ENCODE measurements at regions not wholly inside any gene's neighbourhood (a gene's known extent, or its start where the extent isn't known, plus 50 kb on each side); places are given as distances from the start of the nearest gene placed in this dataset.
"Not testable (repeated sequence)": the region's sequence is repeated elsewhere in the genome, so short reads cannot be mapped to it uniquely, and the experiment has no call there.

DNA sequence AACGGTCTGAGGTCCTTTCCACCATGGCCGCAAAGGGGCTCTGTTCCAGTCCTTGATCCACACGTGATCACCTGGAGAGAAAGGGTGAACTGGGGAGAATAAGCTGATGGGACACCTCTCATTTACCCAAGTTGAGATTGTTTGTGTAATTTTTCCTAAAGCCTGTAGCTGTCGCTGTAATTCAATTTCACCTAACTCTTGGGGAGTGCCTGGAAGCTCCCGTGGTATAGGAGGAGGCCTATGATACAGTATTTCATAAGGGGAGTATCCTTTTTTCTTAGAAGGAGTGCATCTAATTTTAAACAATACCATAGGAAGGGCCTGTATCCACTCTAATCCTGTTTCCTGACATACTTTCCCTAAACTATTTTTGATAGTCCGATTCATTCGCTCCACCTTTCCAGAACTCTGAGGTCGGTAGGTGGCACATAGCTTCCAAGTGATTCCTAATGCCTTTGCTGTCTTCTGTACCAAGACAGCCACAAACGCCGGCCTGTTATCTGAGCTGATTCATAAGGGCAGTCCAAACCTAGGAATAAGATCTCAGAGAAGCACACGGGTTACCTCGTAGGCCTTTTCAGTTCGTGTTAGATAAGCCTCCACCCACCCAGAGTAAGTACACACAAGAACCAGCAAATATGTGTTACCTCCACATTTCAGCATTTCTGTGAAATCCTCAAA, 78.9 kb upstream of the VEPH1 start:
- not testable (repeated sequence) for DNase-seq (ENCODE audit: low spot score)

GRCh38 chr3:157581371-157581770, 78.2 kb upstream of the VEPH1 start:
- no peak for DNase-seq (ENCODE audit: low spot score)

DNA sequence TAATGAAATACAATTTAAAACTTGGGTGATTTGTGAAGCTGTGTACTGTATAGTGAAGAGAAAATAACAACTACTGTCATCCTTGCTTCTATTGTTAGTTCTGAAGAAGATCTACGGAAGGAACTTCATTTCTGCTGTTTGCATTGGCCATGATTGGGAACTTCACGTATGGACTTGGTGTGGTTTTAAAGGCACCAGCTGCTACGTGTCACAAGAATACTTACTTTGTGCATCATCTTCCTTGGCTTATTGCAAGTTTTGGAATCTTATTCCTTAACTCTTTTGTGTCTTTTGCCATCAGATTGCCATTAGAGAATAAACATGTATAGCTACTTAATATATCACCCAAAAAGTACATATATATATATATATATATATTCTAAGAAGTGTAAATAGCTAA, 75.0 kb upstream of the VEPH1 start:
- DNase-seq (ENCODE audit: low spot score) = no peak

DNA sequence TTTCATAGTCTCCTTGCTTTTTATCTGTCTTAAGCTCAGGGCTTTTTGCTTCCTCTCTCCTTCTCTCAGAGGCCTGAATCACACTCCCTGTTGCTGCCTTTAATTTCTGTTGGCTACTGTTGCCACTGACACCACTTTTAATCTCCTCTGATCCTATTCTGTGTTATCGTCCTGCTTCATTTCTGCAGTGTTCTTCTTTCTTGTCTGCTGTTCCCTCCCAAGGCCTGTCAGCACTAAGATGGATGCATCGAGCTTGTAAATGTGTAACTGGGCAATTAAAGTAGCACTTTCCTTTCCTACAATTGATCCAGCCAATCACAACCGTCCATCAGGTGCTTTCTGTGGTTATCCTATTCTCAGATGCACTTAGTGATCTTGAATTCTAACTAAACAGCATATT, 71.3 kb upstream of the VEPH1 start:
- DNase-seq (ENCODE audit: low spot score) = no peak

GRCh38 chr3:157573780-157574378, 70.7 kb upstream of the VEPH1 start:
- DNase-seq (ENCODE audit: low spot score) = no peak

DNA sequence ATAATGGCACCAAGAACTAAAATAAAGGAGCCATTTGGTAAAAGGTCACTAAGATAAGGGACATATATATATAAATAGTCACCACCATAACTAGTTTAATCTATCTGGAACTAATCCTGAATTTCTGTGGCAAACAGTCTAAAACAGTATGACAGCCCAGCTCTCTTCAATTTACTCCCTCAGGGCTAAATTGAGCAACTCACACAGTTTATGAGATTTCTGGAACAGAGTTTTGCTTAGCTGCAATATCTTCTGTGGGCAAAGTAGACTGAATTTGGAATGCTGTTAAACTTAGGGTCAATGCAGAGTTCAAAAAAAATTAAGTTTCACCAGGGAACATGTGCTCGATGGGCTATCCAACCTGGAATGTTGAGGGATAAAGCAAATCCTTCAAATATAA, 70.1 kb upstream of the VEPH1 start:
- no peak for DNase-seq (ENCODE audit: low spot score)

- peak; percentile 57 for DNase-seq (ENCODE audit: low spot score)
Observed at GRCh38 chr3:157572559-157573270, 69.5 kb upstream of the VEPH1 start.

- DNase-seq (ENCODE audit: low spot score) = no peak
Observed at GRCh38 chr3:157566596-157566995, 63.4 kb upstream of the VEPH1 start.

DNA sequence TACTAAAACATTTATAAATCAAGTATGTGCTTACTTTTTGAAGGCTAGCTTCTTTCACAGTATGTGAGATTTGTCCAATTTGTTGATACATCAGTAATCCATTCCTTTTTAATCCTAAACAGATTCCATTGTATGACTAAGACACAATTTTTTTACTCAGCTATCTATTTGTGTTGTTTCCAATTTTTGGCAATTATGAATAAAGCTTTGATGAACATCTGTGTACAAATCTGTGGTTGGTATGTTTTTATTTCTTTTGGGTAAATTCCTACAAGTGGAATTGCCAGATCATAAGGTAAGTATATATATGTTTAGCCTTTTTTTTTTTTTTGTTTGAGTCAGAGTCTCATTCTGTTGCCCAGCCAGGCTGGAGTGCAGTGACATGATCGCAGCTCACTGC, 56.2 kb upstream of the VEPH1 start:
- DNase-seq (ENCODE audit: low spot score) = no peak

Data from COLO829 (cell line).